K562 (cell line): ENCODE measurements at regions not wholly inside any gene's neighbourhood (a gene's known extent, or its start where the extent isn't known, plus 50 kb on each side); places are given as distances from the start of the nearest gene placed in this dataset.

ENCODE experiments used
- SIX5 ChIP-seq, 2 experiments: IDR thresholded peaks; 2 replicates each; pipeline ENCODE4 v1.6.1; 2011; ENCODE audit warnings: low read length in 2 of 2, borderline replicate concordance in 1 of 2, low read depth in 1 of 2, mild to moderate bottlenecking in 1 of 2, moderate library complexity in 1 of 2; ENCODE audit not compliant: insufficient read depth in 1 of 2
- TF ChIP-seq, protein P1 (sequence below): sonication (generic); formaldehyde crosslinking; IDR thresholded peaks from 2 replicates; pipeline ENCODE4 v1.9.0; 2022; ENCODE audit warnings: mild to moderate bottlenecking, missing genetic modification reagents
- TF ChIP-seq, protein P2 (sequence below), 2 experiments: fragments of 450-650 bp in 1 of 2; IDR thresholded peaks; 2 replicates each; pipeline ENCODE4 v1.6.1; 2011 to 2017; ENCODE audit warnings: low read depth in 2 of 2, antibody characterized with exemption in 1 of 2, borderline replicate concordance in 1 of 2, low read length in 1 of 2, mild to moderate bottlenecking in 1 of 2, mixed read lengths in 1 of 2; ENCODE audit not compliant: control insufficient read depth in 1 of 2

DNA sequence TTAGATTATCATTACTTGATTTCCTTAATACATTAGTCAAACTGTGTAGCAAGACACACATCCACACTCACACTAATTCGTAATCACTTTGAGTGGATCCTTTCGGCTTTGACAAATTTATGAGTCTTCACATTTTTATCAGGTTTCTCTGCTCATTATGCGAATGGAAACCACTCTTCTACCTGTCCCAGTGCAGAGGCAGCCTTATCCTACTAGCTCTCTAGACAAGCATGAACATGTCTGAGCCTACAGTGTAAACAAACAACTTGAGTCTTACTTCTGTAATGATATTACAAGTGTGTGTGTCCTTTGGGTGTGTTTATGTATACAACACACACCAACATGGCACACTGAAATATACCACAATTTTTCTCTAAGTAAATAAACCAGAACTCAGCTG is 361.9 kb upstream of the CHST9 start:
- TF ChIP-seq, protein P1, sequence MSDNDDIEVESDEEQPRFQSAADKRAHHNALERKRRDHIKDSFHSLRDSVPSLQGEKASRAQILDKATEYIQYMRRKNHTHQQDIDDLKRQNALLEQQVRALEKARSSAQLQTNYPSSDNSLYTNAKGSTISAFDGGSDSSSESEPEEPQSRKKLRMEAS (CRISPR knock-in tag), result no peak
- no peak for TF ChIP-seq SIX5 (IDR thresholded peaks at IDR 0.05; ENCODE audit: borderline replicate concordance in 1 of 2, insufficient read depth in 1 of 2, low read depth in 1 of 2, low read length in 2 of 2)
- TF ChIP-seq, protein P2, sequence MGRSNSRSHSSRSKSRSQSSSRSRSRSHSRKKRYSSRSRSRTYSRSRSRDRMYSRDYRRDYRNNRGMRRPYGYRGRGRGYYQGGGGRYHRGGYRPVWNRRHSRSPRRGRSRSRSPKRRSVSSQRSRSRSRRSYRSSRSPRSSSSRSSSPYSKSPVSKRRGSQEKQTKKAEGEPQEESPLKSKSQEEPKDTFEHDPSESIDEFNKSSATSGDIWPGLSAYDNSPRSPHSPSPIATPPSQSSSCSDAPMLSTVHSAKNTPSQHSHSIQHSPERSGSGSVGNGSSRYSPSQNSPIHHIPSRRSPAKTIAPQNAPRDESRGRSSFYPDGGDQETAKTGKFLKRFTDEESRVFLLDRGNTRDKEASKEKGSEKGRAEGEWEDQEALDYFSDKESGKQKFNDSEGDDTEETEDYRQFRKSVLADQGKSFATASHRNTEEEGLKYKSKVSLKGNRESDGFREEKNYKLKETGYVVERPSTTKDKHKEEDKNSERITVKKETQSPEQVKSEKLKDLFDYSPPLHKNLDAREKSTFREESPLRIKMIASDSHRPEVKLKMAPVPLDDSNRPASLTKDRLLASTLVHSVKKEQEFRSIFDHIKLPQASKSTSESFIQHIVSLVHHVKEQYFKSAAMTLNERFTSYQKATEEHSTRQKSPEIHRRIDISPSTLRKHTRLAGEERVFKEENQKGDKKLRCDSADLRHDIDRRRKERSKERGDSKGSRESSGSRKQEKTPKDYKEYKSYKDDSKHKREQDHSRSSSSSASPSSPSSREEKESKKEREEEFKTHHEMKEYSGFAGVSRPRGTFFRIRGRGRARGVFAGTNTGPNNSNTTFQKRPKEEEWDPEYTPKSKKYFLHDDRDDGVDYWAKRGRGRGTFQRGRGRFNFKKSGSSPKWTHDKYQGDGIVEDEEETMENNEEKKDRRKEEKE (IDR thresholded peaks at IDR 0.05; ENCODE audit: borderline replicate concordance in 1 of 2, control insufficient read depth in 1 of 2, low read depth in 2 of 2, low read length in 1 of 2), result no peak
